Brain microvascular endothelial cell (primary cell): ENCODE measurements at regions not wholly inside any gene's neighbourhood (a gene's known extent, or its start where the extent isn't known, plus 50 kb on each side); places are given as distances from the start of the nearest gene placed in this dataset.
"Not testable (repeated sequence)": the region's sequence is repeated elsewhere in the genome, so short reads cannot be mapped to it uniquely, and the experiment has no call there.

Experiments
- DNase-seq: peaks from one replicate; pipeline ENCODE4 v3.0.0-alpha.2; 2020
- H3K27ac ChIP-seq: fragments of 250-450 bp; sonication (Bioruptor Pico); 2 replicates; pipeline ENCODE4 v1.5.1; 2020; ENCODE audit warnings: mild to moderate bottlenecking, moderate library complexity
- H3K27me3 ChIP-seq: fragments of 250-450 bp; sonication (Bioruptor Pico); replicated peaks from 2 replicates; pipeline ENCODE4 v1.5.1; 2020; ENCODE audit warnings: mild to moderate bottlenecking
- H3K36me3 ChIP-seq: fragments of 250-450 bp; sonication (Bioruptor Pico); replicated peaks from 2 replicates; pipeline ENCODE4 v1.5.1; 2020; ENCODE audit warnings: mild to moderate bottlenecking
- H3K4me3 ChIP-seq: 2 replicates; pipeline ENCODE4 v1.5.1; 2011; ENCODE audit warnings: low read depth, mild to moderate bottlenecking, control low read depth, low read length, moderate library complexity
- CTCF ChIP-seq: IDR thresholded peaks from 2 replicates; pipeline ENCODE4 v1.5.1; 2011; ENCODE audit warnings: low read depth, mild to moderate bottlenecking, moderate library complexity, low read length, control low read depth, inconsistent platforms; ENCODE audit errors: missing control alignments
- in situ Hi-C: cut with HindIII; loops from 2 replicates; pipeline ENCODE4 v1.10.0; 2017; ENCODE audit warnings: low sequenced_read_pairs, low pct_ligation_motif_present

- TF ChIP-seq CTCF = no peak
- Histone ChIP-seq H3K4me3 (no peak overlapping the region), H3K36me3 (no peaks in the 10 kb centered on the region), H3K27me3 (no peaks in the 10 kb centered on the region), H3K27ac (no peak overlapping the region)
- in situ Hi-C loops = no loop called here
- peak; percentile 53 for DNase-seq
Observed at GRCh38 chr3:89957451-89957850, 850.0 kb downstream of the EPHA3 start.

GRCh38 chr3:89958163-89958562 lies 850.7 kb downstream of the EPHA3 start:
- H3K4me3 ChIP-seq, H3K36me3 ChIP-seq, H3K27me3 ChIP-seq, H3K27ac ChIP-seq, DNase-seq, in situ Hi-C loops: not testable (repeated sequence)

GRCh38 chr3:89964347-89964746 lies 856.9 kb downstream of the EPHA3 start:
- Histone ChIP-seq H3K36me3 (no peaks in the 10 kb centered on the region), H3K27ac (peak overlapping the region; percentile 54), H3K27me3 (no peaks in the 10 kb centered on the region), H3K4me3 (no peak overlapping the region)
- DNase-seq = peak; percentile 40
- no peak for TF ChIP-seq CTCF
- in situ Hi-C loops = no loop called here

- H3K27me3 ChIP-seq = no peaks in the 10 kb centered on the region
- H3K36me3 ChIP-seq = no peaks in the 10 kb centered on the region
- in situ Hi-C loops = no loop called here
- no peak overlapping the region for H3K4me3 ChIP-seq
- no peak for TF ChIP-seq CTCF
- no peak overlapping the region for H3K27ac ChIP-seq
- DNase-seq = no peak
Observed at GRCh38 chr3:89966877-89967665, 859.6 kb downstream of the EPHA3 start.

- Histone ChIP-seq H3K27ac (no peak overlapping the region), H3K4me3 (no peak overlapping the region), H3K27me3 (no peaks in the 10 kb centered on the region), H3K36me3 (no peaks in the 10 kb centered on the region)
- no peak for DNase-seq
- TF ChIP-seq CTCF = no peak
- in situ Hi-C loops = no loop called here
Observed at GRCh38 chr3:89971329-89971728, 863.9 kb downstream of the EPHA3 start.

GRCh38 chr3:89973156-89973555 lies 865.7 kb downstream of the EPHA3 start:
- H3K27ac ChIP-seq = no peak overlapping the region
- in situ Hi-C loops = no loop called here
- no peak for TF ChIP-seq CTCF
- H3K4me3 ChIP-seq = no peak overlapping the region
- H3K36me3 ChIP-seq = no peaks in the 10 kb centered on the region
- no peaks in the 10 kb centered on the region for H3K27me3 ChIP-seq
- DNase-seq = no peak
